ENCODE measurements at regions not wholly inside any gene's neighbourhood (a gene's known extent, or its start where the extent isn't known, plus 50 kb on each side); places are given as distances from the start of the nearest gene placed in this dataset.

- TF ChIP-seq POLR2A (IDR thresholded peaks at IDR 0.05; ENCODE audit: low read depth, low read length) = no peak
- TF ChIP-seq POU2F2 (IDR thresholded peaks at IDR 0.05; ENCODE audit: low read depth, low read length) = no peak
- no peak for TF ChIP-seq TAF1 (IDR thresholded peaks at IDR 0.05; ENCODE audit: low read depth, low read length)
- no peak for TF ChIP-seq POLR2AphosphoS5 (IDR thresholded peaks at IDR 0.05; ENCODE audit: low read depth, low read length)
- TF ChIP-seq PAX5 (IDR thresholded peaks at IDR 0.05; ENCODE audit: insufficient read depth, low read length, severe bottlenecking) = no peak
- no peak for TF ChIP-seq SPI1 (IDR thresholded peaks at IDR 0.05; ENCODE audit: low read depth, low read length)
These were observed 85.2 kb upstream of the RBBP8 start for GRCh38 chr18:22847867-22848451.
